ENCODE measurements at regions not wholly inside any gene's neighbourhood (a gene's known extent, or its start where the extent isn't known, plus 50 kb on each side); places are given as distances from the start of the nearest gene placed in this dataset.
"Not testable (repeated sequence)": the region's sequence is repeated elsewhere in the genome, so short reads cannot be mapped to it uniquely, and the experiment has no call there.

DNA sequence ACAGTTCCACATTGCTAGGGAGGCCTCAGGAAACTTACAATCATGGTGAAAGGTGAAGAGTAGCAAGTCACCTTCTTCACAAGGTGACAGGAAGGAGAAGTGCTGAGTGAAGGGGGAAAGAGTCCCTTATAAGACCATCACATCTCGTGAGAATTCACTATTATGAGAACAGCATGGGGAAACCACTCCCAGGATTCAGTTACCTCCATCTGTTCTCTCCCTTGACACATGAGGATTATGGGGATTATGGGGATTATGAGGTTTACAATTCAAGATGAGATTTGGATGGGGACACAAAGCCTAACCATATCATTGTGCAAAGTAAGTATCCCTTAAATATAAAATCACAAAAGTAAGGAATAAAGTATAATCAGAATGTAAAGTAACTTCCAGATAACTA is 375.9 kb upstream of the NAALADL2 start:
- TF ChIP-seq RFX5 (IDR thresholded peaks at IDR 0.05; ENCODE audit: low read length) (no peak), TAF1 (IDR thresholded peaks at IDR 0.05; ENCODE audit: borderline replicate concordance, low read depth, low read length) (no peak), GABPA (IDR thresholded peaks at IDR 0.05; ENCODE audit: low read depth) (no peak), NRF1 (IDR thresholded peaks at IDR 0.05; ENCODE audit: low read depth, low read length) (no peak), FOSL2 (IDR thresholded peaks at IDR 0.05; ENCODE audit: borderline replicate concordance, low read depth) (no peak), RXRA (IDR thresholded peaks at IDR 0.05; ENCODE audit: borderline replicate concordance, low read depth) (no peak), SIN3A (IDR thresholded peaks at IDR 0.05; ENCODE audit: borderline replicate concordance, low read depth, low read length) (no peak), ELF1 (IDR thresholded peaks at IDR 0.05) (no peak), TEAD4 (IDR thresholded peaks at IDR 0.05; ENCODE audit: borderline replicate concordance, insufficient read depth) (no peak)
- TF ChIP-seq, protein P1, sequence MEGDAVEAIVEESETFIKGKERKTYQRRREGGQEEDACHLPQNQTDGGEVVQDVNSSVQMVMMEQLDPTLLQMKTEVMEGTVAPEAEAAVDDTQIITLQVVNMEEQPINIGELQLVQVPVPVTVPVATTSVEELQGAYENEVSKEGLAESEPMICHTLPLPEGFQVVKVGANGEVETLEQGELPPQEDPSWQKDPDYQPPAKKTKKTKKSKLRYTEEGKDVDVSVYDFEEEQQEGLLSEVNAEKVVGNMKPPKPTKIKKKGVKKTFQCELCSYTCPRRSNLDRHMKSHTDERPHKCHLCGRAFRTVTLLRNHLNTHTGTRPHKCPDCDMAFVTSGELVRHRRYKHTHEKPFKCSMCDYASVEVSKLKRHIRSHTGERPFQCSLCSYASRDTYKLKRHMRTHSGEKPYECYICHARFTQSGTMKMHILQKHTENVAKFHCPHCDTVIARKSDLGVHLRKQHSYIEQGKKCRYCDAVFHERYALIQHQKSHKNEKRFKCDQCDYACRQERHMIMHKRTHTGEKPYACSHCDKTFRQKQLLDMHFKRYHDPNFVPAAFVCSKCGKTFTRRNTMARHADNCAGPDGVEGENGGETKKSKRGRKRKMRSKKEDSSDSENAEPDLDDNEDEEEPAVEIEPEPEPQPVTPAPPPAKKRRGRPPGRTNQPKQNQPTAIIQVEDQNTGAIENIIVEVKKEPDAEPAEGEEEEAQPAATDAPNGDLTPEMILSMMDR (IDR thresholded peaks at IDR 0.05), result no peak
- TF ChIP-seq, protein P2, sequence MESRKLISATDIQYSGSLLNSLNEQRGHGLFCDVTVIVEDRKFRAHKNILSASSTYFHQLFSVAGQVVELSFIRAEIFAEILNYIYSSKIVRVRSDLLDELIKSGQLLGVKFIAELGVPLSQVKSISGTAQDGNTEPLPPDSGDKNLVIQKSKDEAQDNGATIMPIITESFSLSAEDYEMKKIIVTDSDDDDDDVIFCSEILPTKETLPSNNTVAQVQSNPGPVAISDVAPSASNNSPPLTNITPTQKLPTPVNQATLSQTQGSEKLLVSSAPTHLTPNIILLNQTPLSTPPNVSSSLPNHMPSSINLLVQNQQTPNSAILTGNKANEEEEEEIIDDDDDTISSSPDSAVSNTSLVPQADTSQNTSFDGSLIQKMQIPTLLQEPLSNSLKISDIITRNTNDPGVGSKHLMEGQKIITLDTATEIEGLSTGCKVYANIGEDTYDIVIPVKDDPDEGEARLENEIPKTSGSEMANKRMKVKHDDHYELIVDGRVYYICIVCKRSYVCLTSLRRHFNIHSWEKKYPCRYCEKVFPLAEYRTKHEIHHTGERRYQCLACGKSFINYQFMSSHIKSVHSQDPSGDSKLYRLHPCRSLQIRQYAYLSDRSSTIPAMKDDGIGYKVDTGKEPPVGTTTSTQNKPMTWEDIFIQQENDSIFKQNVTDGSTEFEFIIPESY (IDR thresholded peaks at IDR 0.05; ENCODE audit: borderline replicate concordance, low read depth), result no peak
- TF ChIP-seq, protein P3, sequence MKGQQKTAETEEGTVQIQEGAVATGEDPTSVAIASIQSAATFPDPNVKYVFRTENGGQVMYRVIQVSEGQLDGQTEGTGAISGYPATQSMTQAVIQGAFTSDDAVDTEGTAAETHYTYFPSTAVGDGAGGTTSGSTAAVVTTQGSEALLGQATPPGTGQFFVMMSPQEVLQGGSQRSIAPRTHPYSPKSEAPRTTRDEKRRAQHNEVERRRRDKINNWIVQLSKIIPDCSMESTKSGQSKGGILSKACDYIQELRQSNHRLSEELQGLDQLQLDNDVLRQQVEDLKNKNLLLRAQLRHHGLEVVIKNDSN (IDR thresholded peaks at IDR 0.05; ENCODE audit: borderline replicate concordance, low read depth), result no peak
- TF ChIP-seq, protein P4, sequence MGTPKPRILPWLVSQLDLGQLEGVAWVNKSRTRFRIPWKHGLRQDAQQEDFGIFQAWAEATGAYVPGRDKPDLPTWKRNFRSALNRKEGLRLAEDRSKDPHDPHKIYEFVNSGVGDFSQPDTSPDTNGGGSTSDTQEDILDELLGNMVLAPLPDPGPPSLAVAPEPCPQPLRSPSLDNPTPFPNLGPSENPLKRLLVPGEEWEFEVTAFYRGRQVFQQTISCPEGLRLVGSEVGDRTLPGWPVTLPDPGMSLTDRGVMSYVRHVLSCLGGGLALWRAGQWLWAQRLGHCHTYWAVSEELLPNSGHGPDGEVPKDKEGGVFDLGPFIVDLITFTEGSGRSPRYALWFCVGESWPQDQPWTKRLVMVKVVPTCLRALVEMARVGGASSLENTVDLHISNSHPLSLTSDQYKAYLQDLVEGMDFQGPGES (IDR thresholded peaks at IDR 0.05; ENCODE audit: low read depth, low read length), result no peak
- TF ChIP-seq, protein P5, sequence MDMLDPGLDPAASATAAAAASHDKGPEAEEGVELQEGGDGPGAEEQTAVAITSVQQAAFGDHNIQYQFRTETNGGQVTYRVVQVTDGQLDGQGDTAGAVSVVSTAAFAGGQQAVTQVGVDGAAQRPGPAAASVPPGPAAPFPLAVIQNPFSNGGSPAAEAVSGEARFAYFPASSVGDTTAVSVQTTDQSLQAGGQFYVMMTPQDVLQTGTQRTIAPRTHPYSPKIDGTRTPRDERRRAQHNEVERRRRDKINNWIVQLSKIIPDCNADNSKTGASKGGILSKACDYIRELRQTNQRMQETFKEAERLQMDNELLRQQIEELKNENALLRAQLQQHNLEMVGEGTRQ (IDR thresholded peaks at IDR 0.05; ENCODE audit: borderline replicate concordance, low read depth, low read length), result no peak
- H3K9me3 ChIP-seq, result no peaks in the 10 kb centered on the region
- no peaks in the 10 kb centered on the region for H3K79me2 ChIP-seq (ENCODE audit: insufficient read depth)
- H4K20me1 ChIP-seq (ENCODE audit: insufficient read depth), result no peaks in the 10 kb centered on the region
- POLR2A ChIA-PET, result no interaction called here
- no peaks in the 10 kb centered on the region for H3K27me3 ChIP-seq (ENCODE audit: insufficient read depth)
- H2AFZ ChIP-seq (ENCODE audit: low read depth), result no peak overlapping the region
- H3F3A ChIP-seq (replicated peaks; ENCODE audit: insufficient read depth), result no peaks in the 10 kb centered on the region
- no peaks in the 10 kb centered on the region; the same call in 1 of the 2 replicates for H3K9me2 ChIP-seq
- no peak overlapping the region for H3K27ac ChIP-seq (ENCODE audit: low read depth in 2 of 2, low read length in 1 of 2)
- no peak overlapping the region for H3K4me2 ChIP-seq
- DNase-seq, result no peak
- H3K4me3 ChIP-seq (ENCODE audit: low read depth in 2 of 2, low read length in 1 of 2), result no peak overlapping the region
- no peaks in the 10 kb centered on the region for H3K36me3 ChIP-seq (replicated peaks in 1 of 2; ENCODE audit: control insufficient read depth in 1 of 2, insufficient read depth in 2 of 2, low read length in 1 of 2)
- H3K9ac ChIP-seq, result no peak overlapping the region
- WGBS (ENCODE audit: low lambda C conversion rate), result 83% methylated on average over 1 of the region's 1 CpG
- CTCF ChIA-PET, result no interaction called here
- H3K4me1 ChIP-seq (ENCODE audit: control insufficient read depth in 1 of 2, insufficient read depth in 2 of 2, low read depth in 1 of 2, low read length in 1 of 2), result no peaks in the 10 kb centered on the region

DNA sequence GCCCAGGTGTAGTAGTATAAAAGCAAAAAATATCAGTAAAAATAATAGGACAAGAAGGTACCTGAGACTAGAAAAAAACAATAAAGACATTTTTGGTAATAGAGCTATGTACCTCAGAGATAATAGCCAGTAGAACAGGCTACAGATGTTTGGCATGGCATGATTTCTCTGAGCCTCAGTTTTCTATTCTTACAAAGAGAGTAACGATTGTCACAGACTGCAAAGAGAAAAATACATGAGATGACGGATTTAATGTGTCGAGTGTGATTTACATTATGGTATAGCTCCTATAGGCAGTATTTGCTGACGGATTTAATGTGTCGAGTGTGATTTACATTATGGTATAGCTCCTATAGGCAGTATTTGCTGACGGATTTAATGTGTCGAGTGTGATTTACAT is 375.3 kb upstream of the NAALADL2 start:
- WGBS (ENCODE audit: low lambda C conversion rate), result 88% methylated on average over 7 of the region's 7 CpGs
- H3K36me3 ChIP-seq (replicated peaks in 1 of 2; ENCODE audit: control insufficient read depth in 1 of 2, insufficient read depth in 2 of 2, low read length in 1 of 2); H3K9me3 ChIP-seq; CTCF ChIA-PET; H3K4me2 ChIP-seq; H3K27me3 ChIP-seq (ENCODE audit: insufficient read depth); H3K9me2 ChIP-seq; H4K20me1 ChIP-seq (ENCODE audit: insufficient read depth); POLR2A ChIA-PET; H3K9ac ChIP-seq; H3K79me2 ChIP-seq (ENCODE audit: insufficient read depth); H2AFZ ChIP-seq (ENCODE audit: low read depth); H3F3A ChIP-seq (replicated peaks; ENCODE audit: insufficient read depth); H3K4me3 ChIP-seq (ENCODE audit: low read depth in 2 of 2, low read length in 1 of 2); H3K27ac ChIP-seq (ENCODE audit: low read depth in 2 of 2, low read length in 1 of 2); H3K4me1 ChIP-seq (ENCODE audit: control insufficient read depth in 1 of 2, insufficient read depth in 2 of 2, low read depth in 1 of 2, low read length in 1 of 2); DNase-seq: not testable (repeated sequence)
